ENCODE measurements at regions not wholly inside any gene's neighbourhood (a gene's known extent, or its start where the extent isn't known, plus 50 kb on each side); places are given as distances from the start of the nearest gene placed in this dataset.

GRCh38 chr11:115067471-115067870, 389.1 kb downstream of the NXPE2 start:
- CTCF ChIA-PET: interaction anchor here (0.6 kb wide), 1 partner anchor 13 kb away, joined by 3 read pairs; no protein-coding TSS in a partner anchor
- POLR2A ChIA-PET (ENCODE audit: low non-redundant PET): no interaction called here
- H3K27ac ChIP-seq: no peak overlapping the region
- no peak for DNase-seq (ENCODE audit: low spot score)
- no peak for TF ChIP-seq CTCF (conservative IDR thresholded peaks at IDR 0.05; ENCODE audit: low read depth)

- POLR2A ChIA-PET (ENCODE audit: low non-redundant PET): no interaction called here
Observed at GRCh38 chr11:115067900-115068530, 389.7 kb downstream of the NXPE2 start.

GRCh38 chr11:115069599-115069998, 391.3 kb downstream of the NXPE2 start:
- DNase-seq (ENCODE audit: low spot score): no peak
- CTCF ChIA-PET: interaction anchor here (0.6 kb wide), 2 partner anchors 38 to 154 kb away, joined by 3 read pairs; no protein-coding TSS in a partner anchor
- TF ChIP-seq CTCF (conservative IDR thresholded peaks at IDR 0.05; ENCODE audit: low read depth): no peak
- POLR2A ChIA-PET (ENCODE audit: low non-redundant PET): no interaction called here
- H3K27ac ChIP-seq: no peak overlapping the region

More at GRCh38 chr11:115067900-115068530, 389.7 kb downstream of the NXPE2 start:
- H3K27ac ChIP-seq: no peak overlapping the region
- TF ChIP-seq CTCF (conservative IDR thresholded peaks at IDR 0.05; ENCODE audit: low read depth): no peak
- CTCF ChIA-PET: interaction anchor here (0.6 kb wide), 1 partner anchor 12 kb away, joined by 3 read pairs; no protein-coding TSS in a partner anchor
- no peak for DNase-seq (ENCODE audit: low spot score)

- no peak for DNase-seq (ENCODE audit: low spot score)
- TF ChIP-seq CTCF (conservative IDR thresholded peaks at IDR 0.05; ENCODE audit: low read depth): no peak
- POLR2A ChIA-PET (ENCODE audit: low non-redundant PET): no interaction called here
- H3K27ac ChIP-seq: no peak overlapping the region
- CTCF ChIA-PET: interaction anchor here (0.7 kb wide), 1 partner anchor 49 kb away, joined by 9 read pairs; no protein-coding TSS in a partner anchor
Observed at GRCh38 chr11:115075356-115075755, 397.0 kb downstream of the NXPE2 start.

GRCh38 chr11:115077740-115078139, 399.4 kb downstream of the NXPE2 start:
- no peak for TF ChIP-seq CTCF (conservative IDR thresholded peaks at IDR 0.05; ENCODE audit: low read depth)
- POLR2A ChIA-PET (ENCODE audit: low non-redundant PET): no interaction called here
- CTCF ChIA-PET: interaction anchor here (0.5 to 0.7 kb wide), 3 partner anchors 32 to 1991 kb away, joined by 3 read pairs; no protein-coding TSS in a partner anchor
- H3K27ac ChIP-seq: no peak overlapping the region
- no peak for DNase-seq (ENCODE audit: low spot score)

- CTCF ChIA-PET: interaction anchor here (0.5 kb wide), 1 partner anchor 33 kb away, joined by 3 read pairs; no protein-coding TSS in a partner anchor
- POLR2A ChIA-PET (ENCODE audit: low non-redundant PET): no interaction called here
- no peak for TF ChIP-seq CTCF (conservative IDR thresholded peaks at IDR 0.05; ENCODE audit: low read depth)
- no peak overlapping the region for H3K27ac ChIP-seq
- no peak for DNase-seq (ENCODE audit: low spot score)
Observed at GRCh38 chr11:115078461-115079438, 400.4 kb downstream of the NXPE2 start.
